ENCODE measurements at regions not wholly inside any gene's neighbourhood (a gene's known extent, or its start where the extent isn't known, plus 50 kb on each side); places are given as distances from the start of the nearest gene placed in this dataset.

GRCh38 chr2:144040834-144041233, 479.1 kb downstream of the ZEB2 start:
- H3K27ac ChIP-seq = no peak overlapping the region
- DNase-seq (ENCODE audit: low spot score) = no peak
- no peak for TF ChIP-seq CTCF (IDR thresholded peaks at IDR 0.05)

DNA sequence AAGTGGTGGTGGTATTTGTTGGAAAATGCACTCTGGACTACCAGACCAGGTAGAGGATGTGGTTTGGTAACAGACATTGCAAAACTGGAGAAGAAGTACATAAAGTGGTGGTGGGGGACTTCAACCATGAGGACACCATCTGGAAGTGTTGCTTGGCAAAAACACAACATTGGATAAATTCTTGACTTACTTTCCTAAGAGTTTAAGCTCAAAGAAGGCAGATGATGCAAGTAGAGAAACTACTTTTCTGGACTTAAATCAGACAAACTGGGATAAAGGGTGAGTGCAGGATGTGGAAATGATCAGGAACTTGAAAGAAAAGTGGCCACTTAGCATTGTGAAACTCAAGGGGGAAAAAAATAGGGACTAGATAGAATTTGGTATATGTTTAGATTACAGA, 487.4 kb downstream of the ZEB2 start:
- no peak for DNase-seq (ENCODE audit: low spot score)
- TF ChIP-seq CTCF (IDR thresholded peaks at IDR 0.05) = no peak
- Histone ChIP-seq H3K27ac (no peak overlapping the region), H3K4me3 (no peak overlapping the region)

More at GRCh38 chr2:144040834-144041233, 479.1 kb downstream of the ZEB2 start:
- H3K4me3 ChIP-seq = no peak overlapping the region

DNA sequence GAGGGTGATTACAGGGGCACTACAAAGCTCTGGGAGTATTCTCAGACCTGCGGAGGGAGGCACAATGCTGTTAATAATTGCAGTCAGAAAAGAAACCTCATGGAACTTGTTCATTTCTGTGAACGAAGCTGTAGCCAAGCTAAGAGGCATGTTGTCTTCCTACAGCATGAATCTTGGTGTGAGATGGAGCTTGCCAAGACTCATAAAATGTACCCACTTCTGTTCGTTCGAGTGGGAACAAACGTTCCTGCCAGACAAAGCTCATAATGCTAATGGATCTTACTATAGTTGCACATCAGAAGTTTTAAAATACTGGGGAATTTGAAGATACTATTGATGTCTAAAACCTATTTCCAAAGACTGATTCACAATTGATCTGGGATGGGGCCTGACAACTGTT, 489.1 kb downstream of the ZEB2 start:
- Histone ChIP-seq H3K4me3 (no peak overlapping the region), H3K27ac (no peak overlapping the region)
- TF ChIP-seq CTCF (IDR thresholded peaks at IDR 0.05) = no peak
- DNase-seq (ENCODE audit: low spot score) = no peak

- no peak for TF ChIP-seq CTCF (IDR thresholded peaks at IDR 0.05)
- no peak overlapping the region for H3K27ac ChIP-seq
- H3K4me3 ChIP-seq = no peak overlapping the region
- DNase-seq (ENCODE audit: low spot score) = no peak
Measured at GRCh38 chr2:144027593-144027992, 492.3 kb downstream of the ZEB2 start.

DNA sequence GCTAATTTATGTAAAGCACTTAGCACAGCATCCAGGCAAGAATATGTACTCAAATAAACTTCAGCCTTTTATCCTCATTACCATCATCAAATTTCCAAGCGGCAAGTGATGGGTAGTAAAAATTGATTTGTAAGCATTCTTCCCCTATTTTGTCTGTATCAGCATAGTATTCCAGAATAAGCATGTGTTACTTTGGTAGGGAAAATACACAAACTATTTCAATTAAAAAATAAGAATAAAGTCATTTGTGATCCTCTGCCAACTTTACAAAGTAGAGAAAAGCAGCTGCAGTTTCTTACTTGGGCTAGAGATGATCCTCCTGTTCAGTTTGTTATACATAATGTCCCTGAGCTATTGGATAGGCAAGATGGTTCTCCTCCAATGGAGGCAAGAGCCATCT, 493.2 kb downstream of the ZEB2 start:
- DNase-seq (ENCODE audit: low spot score) = no peak
- Histone ChIP-seq H3K27ac (no peak overlapping the region), H3K4me3 (no peak overlapping the region)
- TF ChIP-seq CTCF (IDR thresholded peaks at IDR 0.05) = no peak

DNA sequence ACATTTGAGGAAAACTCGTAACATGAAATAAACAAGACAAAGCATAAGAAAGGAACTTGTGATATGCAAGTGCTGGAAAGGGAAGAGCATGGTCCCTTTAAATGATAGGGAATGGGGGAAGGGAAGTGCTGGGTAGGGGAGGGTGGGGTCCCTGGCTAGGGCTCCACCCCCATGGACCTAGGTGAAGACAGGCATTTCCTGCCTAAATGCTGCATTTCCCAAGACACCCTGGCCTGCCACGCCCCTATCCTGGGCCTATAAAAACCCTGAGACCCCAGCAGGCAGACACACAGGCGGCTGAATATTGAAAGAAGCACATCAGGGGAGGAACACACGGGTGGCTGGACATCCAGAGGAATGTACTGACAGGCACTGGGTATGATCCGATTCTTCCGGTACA, 499.9 kb downstream of the ZEB2 start:
- TF ChIP-seq CTCF (IDR thresholded peaks at IDR 0.05) = no peak
- Histone ChIP-seq H3K27ac (no peak overlapping the region), H3K4me3 (no peak overlapping the region)
- no peak for DNase-seq (ENCODE audit: low spot score)

DNA sequence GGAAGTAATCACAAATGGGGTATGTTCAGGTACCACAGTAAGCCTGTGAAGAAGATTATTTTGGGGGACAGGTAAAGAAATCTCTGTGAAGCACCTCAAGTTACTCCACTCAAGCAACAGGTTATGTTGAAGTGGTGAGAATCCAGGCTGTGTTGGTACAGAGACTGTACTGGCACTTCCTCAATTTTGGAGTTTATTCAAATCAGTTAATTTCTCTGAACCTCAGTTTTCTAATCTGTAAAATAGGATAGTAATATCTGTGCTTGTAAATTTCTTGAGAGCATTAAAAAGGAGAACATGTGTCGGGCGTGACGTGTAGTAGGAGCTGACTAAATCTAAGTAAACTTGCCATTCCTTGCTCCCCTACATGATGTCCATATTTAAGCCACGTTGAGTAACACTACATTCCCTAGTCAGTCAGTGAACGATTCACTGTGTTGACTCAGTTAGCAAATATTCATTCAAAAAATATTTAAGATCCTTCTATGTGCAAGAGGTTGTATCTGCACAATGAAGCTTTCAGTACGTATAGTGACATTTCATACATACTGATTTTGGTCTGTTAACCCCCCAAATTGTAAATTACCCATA, 504.2 kb downstream of the ZEB2 start:
- no peak overlapping the region for H3K27ac ChIP-seq
- no peak for DNase-seq (ENCODE audit: low spot score)
- TF ChIP-seq CTCF (IDR thresholded peaks at IDR 0.05) = no peak

More for the DNA sequence above, 504.2 kb downstream of the ZEB2 start:
- no peak overlapping the region for H3K4me3 ChIP-seq

Measured in coronary artery (tissue), 2 donors.